Right atrium auricular region (tissue), 2 donors: ENCODE measurements at regions not wholly inside any gene's neighbourhood (a gene's known extent, or its start where the extent isn't known, plus 50 kb on each side); places are given as distances from the start of the nearest gene placed in this dataset.

ENCODE experiments used
- DNase-seq: peaks from one replicate; pipeline ENCODE4 v3.0.0-alpha.2; 2019; ENCODE audit warnings: low spot score
- H3K27ac ChIP-seq, 2 donors: fragments of 200-600 bp; sonication (generic); 1 replicate in 1 of 2; 2 replicates in 1 of 2; pipeline ENCODE4 v1.5.1; 2016 to 2019
- H3K27me3 ChIP-seq, 2 donors: fragments of 200-600 bp; sonication (generic); one replicate each; pipeline versions ENCODE4 v1.5.1 to v1.6.0; 2017 to 2019
- H3K36me3 ChIP-seq: fragments of 200-600 bp; sonication (generic); one replicate; pipeline ENCODE4 v1.5.1; 2016
- H3K4me1 ChIP-seq, 2 donors: fragments of 200-600 bp; sonication (generic); one replicate each; pipeline versions ENCODE4 v1.5.1 to v1.6.0; 2017 to 2019
- H3K4me3 ChIP-seq, 2 donors: fragments of 200-600 bp; sonication (generic); 1 replicate in 1 of 2; 2 replicates in 1 of 2; pipeline ENCODE4 v1.5.1; 2017 to 2019; ENCODE audit warnings: mild to moderate bottlenecking in 1 of 2, moderate library complexity in 1 of 2
- H3K9me3 ChIP-seq, 2 donors: fragments of 200-600 bp; sonication (generic); one replicate each; pipeline ENCODE4 v1.5.1; 2019
- CTCF ChIP-seq, 2 donors: fragments of 200-600 bp; sonication (generic); IDR thresholded peaks; one replicate each; pipeline ENCODE4 v1.5.1; 2019; ENCODE audit warnings: antibody characterized with exemption in 2 of 2

- no peak for DNase-seq
- Histone ChIP-seq H3K4me1 (no peaks in the 10 kb centered on the region), H3K27ac (no peak overlapping the region), H3K9me3 (no peaks in the 10 kb centered on the region), H3K4me3 (no peak overlapping the region), H3K27me3 (no peaks in the 10 kb centered on the region), H3K36me3 (no peaks in the 10 kb centered on the region)
- TF ChIP-seq CTCF (IDR thresholded peaks at IDR 0.05), result no peak
Observed at GRCh38 chr3:163045945-163046344, 1549.3 kb downstream of the OTOL1 start.

- DNase-seq, result no peak
- Histone ChIP-seq H3K4me3 (no peak overlapping the region), H3K4me1 (no peaks in the 10 kb centered on the region), H3K27me3 (no peaks in the 10 kb centered on the region), H3K36me3 (no peaks in the 10 kb centered on the region), H3K9me3 (no peaks in the 10 kb centered on the region), H3K27ac (no peak overlapping the region)
- no peak for TF ChIP-seq CTCF (IDR thresholded peaks at IDR 0.05)
Observed at GRCh38 chr3:163048881-163049280, 1552.3 kb downstream of the OTOL1 start.

GRCh38 chr3:163056874-163057497, 1560.4 kb downstream of the OTOL1 start:
- Histone ChIP-seq H3K27me3 (no peaks in the 10 kb centered on the region), H3K36me3 (no peaks in the 10 kb centered on the region), H3K4me1 (no peaks in the 10 kb centered on the region), H3K27ac (no peak overlapping the region), H3K9me3 (no peaks in the 10 kb centered on the region), H3K4me3 (no peak overlapping the region)
- DNase-seq, result no peak
- peak; percentile 25 to 68 for TF ChIP-seq CTCF (IDR thresholded peaks at IDR 0.05)

GRCh38 chr3:163058031-163058854, 1561.6 kb downstream of the OTOL1 start:
- Histone ChIP-seq H3K27ac (no peak overlapping the region), H3K4me1 (no peaks in the 10 kb centered on the region), H3K4me3 (no peak overlapping the region), H3K36me3 (no peaks in the 10 kb centered on the region), H3K27me3 (no peaks in the 10 kb centered on the region), H3K9me3 (no peaks in the 10 kb centered on the region)
- no peak for DNase-seq
- TF ChIP-seq CTCF (IDR thresholded peaks at IDR 0.05), result no peak

GRCh38 chr3:163071713-163072112, 1575.1 kb downstream of the OTOL1 start:
- TF ChIP-seq CTCF (IDR thresholded peaks at IDR 0.05), result no peak
- H3K36me3 ChIP-seq, result no peaks in the 10 kb centered on the region

More at GRCh38 chr3:163071713-163072112, 1575.1 kb downstream of the OTOL1 start:
- no peak for DNase-seq
- Histone ChIP-seq H3K27me3 (no peaks in the 10 kb centered on the region), H3K4me1 (no peaks in the 10 kb centered on the region), H3K9me3 (peaks cover 4 to 19% of the 10 kb centered on the region in 2 donors), H3K27ac (no peak overlapping the region), H3K4me3 (no peak overlapping the region)
